HCT116 (cell line): ENCODE measurements at regions not wholly inside any gene's neighbourhood (a gene's known extent, or its start where the extent isn't known, plus 50 kb on each side); places are given as distances from the start of the nearest gene placed in this dataset.

ENCODE experiments used
- CEBPB ChIP-seq: IDR thresholded peaks from 2 replicates; pipeline ENCODE4 v1.6.1; 2012; ENCODE audit warnings: low read depth
- CTCF ChIP-seq, 3 experiments: fragments of 200-600 bp in 1 of 3; sonication (generic) in 1 of 3; IDR thresholded peaks in 2 of 3; conservative IDR thresholded peaks in 1 of 3; 2 replicates each; pipeline ENCODE4 v1.5.1; 2012 to 2017; ENCODE audit warnings: low read depth in 2 of 3, low read length in 2 of 3, antibody characterized with exemption in 1 of 3, borderline replicate concordance in 1 of 3, control low read depth in 1 of 3, mild to moderate bottlenecking in 1 of 3, mixed read lengths in 1 of 3, mixed run types in 1 of 3, moderate library complexity in 1 of 3; ENCODE audit not compliant: insufficient read depth in 1 of 3
- EZH2 ChIP-seq: fragments of 200-600 bp; sonication (generic); IDR thresholded peaks from 2 replicates; pipeline ENCODE4 v1.6.1; 2017; ENCODE audit warnings: antibody characterized with exemption, mixed run types
- EZH2phosphoT487 ChIP-seq: fragments of 200-600 bp; IDR thresholded peaks from 2 replicates; pipeline ENCODE4 v1.6.1; 2018; ENCODE audit warnings: antibody characterized with exemption, borderline replicate concordance
- JUND ChIP-seq: IDR thresholded peaks from 2 replicates; pipeline ENCODE4 v1.6.1; 2012
- POLR2A ChIP-seq: IDR thresholded peaks from 2 replicates; pipeline ENCODE4 v1.7.0; 2011; ENCODE audit warnings: borderline replicate concordance; ENCODE audit not compliant: insufficient read depth, insufficient read length; ENCODE audit errors: extremely low read depth
- POLR2AphosphoS5 ChIP-seq: IDR thresholded peaks from 2 replicates; pipeline ENCODE4 v1.6.1; 2011; ENCODE audit warnings: mild to moderate bottlenecking, low read depth, low read length, moderate library complexity
- SIN3A ChIP-seq: IDR thresholded peaks from 2 replicates; pipeline ENCODE4 v1.6.1; 2012; ENCODE audit warnings: low read depth
- SP1 ChIP-seq: IDR thresholded peaks from 2 replicates; pipeline ENCODE4 v1.6.1; 2012; ENCODE audit warnings: low read depth
- TCF7L2 ChIP-seq: IDR thresholded peaks from 2 replicates; pipeline ENCODE4 v1.7.0; 2011; ENCODE audit warnings: borderline replicate concordance, inconsistent platforms; ENCODE audit not compliant: insufficient read depth, insufficient read length; ENCODE audit errors: extremely low read depth
- ZNF274 ChIP-seq: fragments of 200-500 bp; sonication (Bioruptor generic); IDR thresholded peaks from 2 replicates; pipeline ENCODE4 v1.6.1; 2014; ENCODE audit warnings: mild to moderate bottlenecking, low read depth, low read length, inconsistent platforms
- TF ChIP-seq, protein P1 (sequence below): IDR thresholded peaks from 2 replicates; pipeline ENCODE4 v1.6.1; 2012

- no peak for TF ChIP-seq EZH2phosphoT487
- TF ChIP-seq CTCF (IDR thresholded peaks at IDR 0.05 in 2 of 3, conservative IDR thresholded peaks at IDR 0.05 in 1 of 3; ENCODE audit: borderline replicate concordance in 1 of 3, insufficient read depth in 1 of 3, low read depth in 2 of 3, low read length in 2 of 3) = no peak
- TF ChIP-seq POLR2A = no peak
- no peak for TF ChIP-seq EZH2
- no peak for TF ChIP-seq ZNF274
- TF ChIP-seq POLR2AphosphoS5 = no peak
- TF ChIP-seq, protein P1, sequence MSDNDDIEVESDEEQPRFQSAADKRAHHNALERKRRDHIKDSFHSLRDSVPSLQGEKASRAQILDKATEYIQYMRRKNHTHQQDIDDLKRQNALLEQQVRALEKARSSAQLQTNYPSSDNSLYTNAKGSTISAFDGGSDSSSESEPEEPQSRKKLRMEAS = no peak
- TF ChIP-seq SP1 = no peak
- no peak for TF ChIP-seq TCF7L2
- no peak for TF ChIP-seq CEBPB
- TF ChIP-seq JUND = no peak
- TF ChIP-seq SIN3A = no peak
These were observed 88.9 kb upstream of the TRPM3 start for GRCh38 chr9:71210326-71210725.
